Mesothelial cell of epicardium (in vitro differentiated cells): ENCODE measurements at regions not wholly inside any gene's neighbourhood (a gene's known extent, or its start where the extent isn't known, plus 50 kb on each side); places are given as distances from the start of the nearest gene placed in this dataset.

Source experiments
- DNase-seq, 2 experiments: peaks; one replicate each; pipeline ENCODE4 v3.0.0; 2021; ENCODE audit warnings: low spot score in 2 of 2; ENCODE audit not compliant: unreplicated experiment in 2 of 2
- H3K27ac Mint-ChIP-seq: 2 replicates; pipeline ENCODE4 v1.8.0; 2021; ENCODE audit warnings: mixed read lengths
- H3K27me3 Mint-ChIP-seq: 2 replicates; pipeline ENCODE4 v1.8.0; 2021; ENCODE audit warnings: low read depth, mixed read lengths
- H3K36me3 Mint-ChIP-seq: 2 replicates; pipeline ENCODE4 v1.8.0; 2021; ENCODE audit warnings: mixed read lengths
- H3K4me1 Mint-ChIP-seq: 2 replicates; pipeline ENCODE4 v1.8.0; 2021; ENCODE audit warnings: mixed read lengths
- H3K4me3 Mint-ChIP-seq: 2 replicates; pipeline ENCODE4 v1.8.0; 2021; ENCODE audit warnings: mild to moderate bottlenecking, moderate library complexity, mixed read lengths
- H3K9me3 Mint-ChIP-seq: 2 replicates; pipeline ENCODE4 v1.8.0; 2021; ENCODE audit warnings: mixed read lengths
- TF ChIP-seq, protein P1 (sequence below): fragments of 200-600 bp; sonication (generic); IDR thresholded peaks from one replicate; pipeline ENCODE4 v1.5.0; 2021; ENCODE audit warnings: antibody characterized with exemption; ENCODE audit not compliant: unreplicated experiment

- Mint-ChIP-seq H3K4me3 (no peak overlapping the region), H3K27ac (no peak overlapping the region), H3K27me3 (no peaks in the 10 kb centered on the region), H3K9me3 (peaks cover 13% of the 10 kb centered on the region), H3K36me3 (peaks cover 7% of the 10 kb centered on the region), H3K4me1 (peaks cover 4% of the 10 kb centered on the region)
- no peak for DNase-seq
- TF ChIP-seq, protein P1, sequence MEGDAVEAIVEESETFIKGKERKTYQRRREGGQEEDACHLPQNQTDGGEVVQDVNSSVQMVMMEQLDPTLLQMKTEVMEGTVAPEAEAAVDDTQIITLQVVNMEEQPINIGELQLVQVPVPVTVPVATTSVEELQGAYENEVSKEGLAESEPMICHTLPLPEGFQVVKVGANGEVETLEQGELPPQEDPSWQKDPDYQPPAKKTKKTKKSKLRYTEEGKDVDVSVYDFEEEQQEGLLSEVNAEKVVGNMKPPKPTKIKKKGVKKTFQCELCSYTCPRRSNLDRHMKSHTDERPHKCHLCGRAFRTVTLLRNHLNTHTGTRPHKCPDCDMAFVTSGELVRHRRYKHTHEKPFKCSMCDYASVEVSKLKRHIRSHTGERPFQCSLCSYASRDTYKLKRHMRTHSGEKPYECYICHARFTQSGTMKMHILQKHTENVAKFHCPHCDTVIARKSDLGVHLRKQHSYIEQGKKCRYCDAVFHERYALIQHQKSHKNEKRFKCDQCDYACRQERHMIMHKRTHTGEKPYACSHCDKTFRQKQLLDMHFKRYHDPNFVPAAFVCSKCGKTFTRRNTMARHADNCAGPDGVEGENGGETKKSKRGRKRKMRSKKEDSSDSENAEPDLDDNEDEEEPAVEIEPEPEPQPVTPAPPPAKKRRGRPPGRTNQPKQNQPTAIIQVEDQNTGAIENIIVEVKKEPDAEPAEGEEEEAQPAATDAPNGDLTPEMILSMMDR = no peak
Observed at GRCh38 chr3:107283948-107284347, 93.3 kb upstream of the CCDC54 start.

GRCh38 chr3:107284612-107285011 lies 92.6 kb upstream of the CCDC54 start:
- no peak overlapping the region for H3K27ac Mint-ChIP-seq
- H3K4me3 Mint-ChIP-seq = no peak overlapping the region
- H3K36me3 Mint-ChIP-seq = peaks cover 7% of the 10 kb centered on the region
- H3K4me1 Mint-ChIP-seq = peaks cover 4% of the 10 kb centered on the region
- no peak for DNase-seq
- H3K9me3 Mint-ChIP-seq = peaks cover 10% of the 10 kb centered on the region
- no peaks in the 10 kb centered on the region for H3K27me3 Mint-ChIP-seq
- TF ChIP-seq, protein P1 = no peak

DNA sequence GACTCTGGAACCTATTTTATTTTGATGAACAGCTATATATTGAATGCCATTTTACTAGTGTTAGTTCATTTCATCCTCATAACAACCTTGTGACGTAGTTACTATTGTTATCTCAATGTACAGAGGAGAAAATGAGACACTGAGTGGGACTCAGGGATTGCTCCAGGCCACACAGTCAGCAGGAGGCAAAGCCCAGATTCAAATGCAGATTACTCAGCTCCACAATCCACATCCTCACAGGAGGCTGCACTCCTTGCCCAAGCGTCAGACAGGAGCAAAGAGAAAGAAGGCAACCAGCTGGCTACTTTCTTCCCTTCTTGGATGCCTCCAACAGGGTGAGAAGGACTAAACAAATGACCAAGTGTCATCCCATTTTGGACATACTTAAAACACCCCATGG lies 92.0 kb upstream of the CCDC54 start:
- Mint-ChIP-seq H3K27me3 (no peaks in the 10 kb centered on the region), H3K36me3 (peaks cover 7% of the 10 kb centered on the region), H3K4me1 (peaks cover 4% of the 10 kb centered on the region), H3K4me3 (no peak overlapping the region), H3K27ac (no peak overlapping the region), H3K9me3 (peaks cover 11% of the 10 kb centered on the region)
- TF ChIP-seq, protein P1 = no peak
- DNase-seq = no peak

GRCh38 chr3:107289354-107289753 lies 87.9 kb upstream of the CCDC54 start:
- Mint-ChIP-seq H3K36me3 (peaks cover 7% of the 10 kb centered on the region), H3K9me3 (peaks cover 25% of the 10 kb centered on the region), H3K4me3 (no peak overlapping the region), H3K4me1 (no peaks in the 10 kb centered on the region), H3K27me3 (no peaks in the 10 kb centered on the region), H3K27ac (no peak overlapping the region)
- DNase-seq = no peak
- TF ChIP-seq, protein P1 = no peak

- no peak overlapping the region for H3K27ac Mint-ChIP-seq
Observed at GRCh38 chr3:107294117-107294516, 83.1 kb upstream of the CCDC54 start.

More at GRCh38 chr3:107294117-107294516, 83.1 kb upstream of the CCDC54 start:
- DNase-seq = no peak
- no peaks in the 10 kb centered on the region for H3K27me3 Mint-ChIP-seq
- H3K36me3 Mint-ChIP-seq = peaks cover 18% of the 10 kb centered on the region
- no peak overlapping the region for H3K4me3 Mint-ChIP-seq
- H3K4me1 Mint-ChIP-seq = no peaks in the 10 kb centered on the region
- H3K9me3 Mint-ChIP-seq = peaks cover 40% of the 10 kb centered on the region
- TF ChIP-seq, protein P1 = no peak
